HepG2 (cell line): ENCODE measurements at regions not wholly inside any gene's neighbourhood (a gene's known extent, or its start where the extent isn't known, plus 50 kb on each side); places are given as distances from the start of the nearest gene placed in this dataset.

Experiments used
- CTCF ChIP-seq: sonication (generic); formaldehyde crosslinking; IDR thresholded peaks from 2 replicates; pipeline ENCODE4 v1.5.0; 2020; ENCODE audit warnings: mild to moderate bottlenecking, missing genetic modification reagents, moderate library complexity
- JDP2 ChIP-seq: sonication (generic); formaldehyde crosslinking; IDR thresholded peaks from 2 replicates; pipeline ENCODE4 v1.8.1; 2022; ENCODE audit warnings: missing genetic modification reagents, borderline replicate concordance
- PCBP2 ChIP-seq: fragments of 200-400 bp; formaldehyde crosslinking; optimal IDR thresholded peaks from 2 replicates; pipeline ENCODE3; 2018; ENCODE audit warnings: low read length, low read depth; ENCODE audit not compliant: poor library complexity, severe bottlenecking
- SETDB1 ChIP-seq: sonication (generic); formaldehyde crosslinking; IDR thresholded peaks from 2 replicates; pipeline ENCODE4 v1.5.1; 2020; ENCODE audit warnings: missing genetic modification reagents, mild to moderate bottlenecking, borderline replicate concordance
- ZNF724P ChIP-seq: sonication (generic); formaldehyde crosslinking; IDR thresholded peaks from 2 replicates; pipeline ENCODE4 v1.8.0; 2022; ENCODE audit warnings: missing genetic modification reagents, borderline replicate concordance
- TF ChIP-seq, protein P1 (sequence below): IDR thresholded peaks from 2 replicates; pipeline ENCODE4 v1.4.0; 2020; ENCODE audit warnings: mild to moderate bottlenecking, missing genetic modification reagents
- TF ChIP-seq, protein P2 (sequence below): sonication (generic); formaldehyde crosslinking; IDR thresholded peaks from 2 replicates; pipeline ENCODE4 v1.5.1; 2020; ENCODE audit warnings: missing genetic modification reagents, mild to moderate bottlenecking, borderline replicate concordance

DNA sequence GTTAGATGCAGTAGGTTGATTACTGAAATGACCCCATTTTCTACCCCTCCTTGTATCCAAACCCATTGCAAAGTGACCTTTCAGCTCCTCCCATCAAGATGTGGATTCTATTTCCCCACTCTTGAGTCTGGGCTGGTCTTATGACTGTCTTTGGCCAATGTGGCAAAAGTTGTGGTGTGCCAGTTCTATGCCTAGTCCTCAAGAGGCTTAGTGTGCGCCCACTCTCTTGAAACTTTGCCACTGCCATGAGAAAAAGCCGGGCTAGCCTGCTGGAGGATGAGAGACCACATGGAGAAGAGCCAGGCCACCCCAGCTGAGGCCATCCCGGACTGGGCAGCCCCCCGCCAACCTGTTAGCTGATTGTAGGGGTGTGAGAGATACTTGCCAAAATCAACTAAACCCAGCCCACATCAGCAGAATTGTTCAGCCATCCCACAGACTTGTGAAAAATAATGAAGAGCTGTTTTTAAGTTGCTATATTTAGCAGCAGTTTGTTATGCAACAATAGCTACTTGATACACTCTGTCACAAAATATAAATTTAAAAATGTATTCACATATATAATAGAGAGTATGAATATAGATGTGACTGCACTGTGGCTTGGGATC is 131.0 kb upstream of the PALS2 start (continued):
- TF ChIP-seq CTCF (CRISPR knock-in tag) (no peak), ZNF724P (no peak), JDP2 (CRISPR knock-in tag) (no peak), SETDB1 (CRISPR knock-in tag) (no peak), PCBP2 (no peak)
- TF ChIP-seq, protein P1, sequence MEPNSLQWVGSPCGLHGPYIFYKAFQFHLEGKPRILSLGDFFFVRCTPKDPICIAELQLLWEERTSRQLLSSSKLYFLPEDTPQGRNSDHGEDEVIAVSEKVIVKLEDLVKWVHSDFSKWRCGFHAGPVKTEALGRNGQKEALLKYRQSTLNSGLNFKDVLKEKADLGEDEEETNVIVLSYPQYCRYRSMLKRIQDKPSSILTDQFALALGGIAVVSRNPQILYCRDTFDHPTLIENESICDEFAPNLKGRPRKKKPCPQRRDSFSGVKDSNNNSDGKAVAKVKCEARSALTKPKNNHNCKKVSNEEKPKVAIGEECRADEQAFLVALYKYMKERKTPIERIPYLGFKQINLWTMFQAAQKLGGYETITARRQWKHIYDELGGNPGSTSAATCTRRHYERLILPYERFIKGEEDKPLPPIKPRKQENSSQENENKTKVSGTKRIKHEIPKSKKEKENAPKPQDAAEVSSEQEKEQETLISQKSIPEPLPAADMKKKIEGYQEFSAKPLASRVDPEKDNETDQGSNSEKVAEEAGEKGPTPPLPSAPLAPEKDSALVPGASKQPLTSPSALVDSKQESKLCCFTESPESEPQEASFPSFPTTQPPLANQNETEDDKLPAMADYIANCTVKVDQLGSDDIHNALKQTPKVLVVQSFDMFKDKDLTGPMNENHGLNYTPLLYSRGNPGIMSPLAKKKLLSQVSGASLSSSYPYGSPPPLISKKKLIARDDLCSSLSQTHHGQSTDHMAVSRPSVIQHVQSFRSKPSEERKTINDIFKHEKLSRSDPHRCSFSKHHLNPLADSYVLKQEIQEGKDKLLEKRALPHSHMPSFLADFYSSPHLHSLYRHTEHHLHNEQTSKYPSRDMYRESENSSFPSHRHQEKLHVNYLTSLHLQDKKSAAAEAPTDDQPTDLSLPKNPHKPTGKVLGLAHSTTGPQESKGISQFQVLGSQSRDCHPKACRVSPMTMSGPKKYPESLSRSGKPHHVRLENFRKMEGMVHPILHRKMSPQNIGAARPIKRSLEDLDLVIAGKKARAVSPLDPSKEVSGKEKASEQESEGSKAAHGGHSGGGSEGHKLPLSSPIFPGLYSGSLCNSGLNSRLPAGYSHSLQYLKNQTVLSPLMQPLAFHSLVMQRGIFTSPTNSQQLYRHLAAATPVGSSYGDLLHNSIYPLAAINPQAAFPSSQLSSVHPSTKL (CRISPR knock-in tag): no peak
- TF ChIP-seq, protein P2, sequence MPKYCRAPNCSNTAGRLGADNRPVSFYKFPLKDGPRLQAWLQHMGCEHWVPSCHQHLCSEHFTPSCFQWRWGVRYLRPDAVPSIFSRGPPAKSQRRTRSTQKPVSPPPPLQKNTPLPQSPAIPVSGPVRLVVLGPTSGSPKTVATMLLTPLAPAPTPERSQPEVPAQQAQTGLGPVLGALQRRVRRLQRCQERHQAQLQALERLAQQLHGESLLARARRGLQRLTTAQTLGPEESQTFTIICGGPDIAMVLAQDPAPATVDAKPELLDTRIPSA (CRISPR knock-in tag): no peak
